Adrenal gland (tissue), 9 donors: ENCODE measurements at regions not wholly inside any gene's neighbourhood (a gene's known extent, or its start where the extent isn't known, plus 50 kb on each side); places are given as distances from the start of the nearest gene placed in this dataset.

ENCODE experiments used
- DNase-seq, 7 donors: peaks; one replicate each; pipeline ENCODE4 v3.0.0-alpha.2; 2019 to 2020
- H3K27ac ChIP-seq, 5 donors: fragments of 200-600 bp; sonication (generic) in 4 of 5; 1 replicate in 3 of 5; 2 replicates in 2 of 5; pipeline versions ENCODE4 v1.5.1 to v1.8.0; 2016 to 2020; ENCODE audit warnings: mild to moderate bottlenecking in 1 of 5
- H3K27me3 ChIP-seq: fragments of 200-600 bp; 2 replicates; pipeline ENCODE4 v1.8.0; 2021
- H3K36me3 ChIP-seq, 2 donors: fragments of 200-600 bp; replicated peaks in 1 of 2; 1 replicate in 1 of 2; 2 replicates in 1 of 2; pipeline versions ENCODE4 v1.5.1 to v1.8.0; 2018 to 2022
- H3K4me1 ChIP-seq, 2 donors: fragments of 200-600 bp; replicated peaks in 1 of 2; 1 replicate in 1 of 2; 2 replicates in 1 of 2; pipeline versions ENCODE4 v1.5.1 to v1.8.0; 2018 to 2021
- H3K4me3 ChIP-seq, 4 donors: fragments of 200-600 bp; sonication (generic) in 3 of 4; one replicate each; pipeline ENCODE4 v1.5.1; 2016 to 2018
- H3K9me3 ChIP-seq, 3 donors: fragments of 200-600 bp; sonication (generic) in 1 of 3; replicated peaks in 1 of 3; 1 replicate in 2 of 3; 2 replicates in 1 of 3; pipeline versions ENCODE4 v1.5.1 to v1.8.0; 2016 to 2021
- CTCF ChIP-seq, 6 experiments: fragments of 450-650 bp in 4 of 6; fragments of 200-600 bp in 2 of 6; sonication (generic) in 1 of 6; IDR thresholded peaks; 1 replicate in 5 of 6; 2 replicates in 1 of 6; pipeline versions ENCODE4 v1.5.1 to v1.8.0; 2016 to 2021; ENCODE audit warnings: antibody characterized with exemption in 6 of 6, mild to moderate bottlenecking in 2 of 6, moderate library complexity in 1 of 6
- POLR2A ChIP-seq, 2 donors: fragments of 450-650 bp; IDR thresholded peaks; one replicate each; pipeline ENCODE4 v1.6.1; 2017; ENCODE audit warnings: antibody characterized with exemption in 2 of 2, mild to moderate bottlenecking in 2 of 2, moderate library complexity in 1 of 2
- WGBS, 4 donors: extraction: QIAGEN DNeasy Blood & Tissue Kit in 2 of 4; methylation state at CpG; one replicate each; pipeline versions ENCODE4 v1.1.5 to v1.1.7; 2013 to 2017; 5-methylcytosine and 5-hydroxymethylcytosine counted together
- intact Hi-C, 2 donors: fragments of 100-400 bp; cut with DNase I; formaldehyde crosslinking; loops; one replicate each; pipeline versions ENCODE4 v1.14.1 to v1.15.0; 2022 to 2023
- donor health status: healthy with polysubstance abuse.
- donor health status: Bipolar disorder and iron deficiency.
- donor health status: DM: yes; HTN: yes; CAD: no.
- donor health status: DM: no; HTN: no; CAD: no.
- donor health status: DM: no; HTN: no; CAD: no.

GRCh38 chr10:124231168-124232155 lies 138.1 kb upstream of the CHST15 start:
- Histone ChIP-seq H3K4me1 (peaks cover 0 to 8% of the 10 kb centered on the region in 2 donors), H3K36me3 (no peaks in the 10 kb centered on the region), H3K27me3 (no peaks in the 10 kb centered on the region), H3K4me3 (no peak overlapping the region), H3K9me3 (no peaks in the 10 kb centered on the region), H3K27ac (no peak overlapping the region)
- peak in 1 of 7 donors; percentile 30 for DNase-seq
- WGBS, 4 donors, result 88 to 93% (median 89%) methylated on average over 7 to 8 of the region's 8 CpGs
- intact Hi-C loops, result no loop called here
- TF ChIP-seq POLR2A (IDR thresholded peaks at IDR 0.05) (no peak), CTCF (IDR thresholded peaks at IDR 0.05) (no peak)

- Histone ChIP-seq H3K36me3 (no peaks in the 10 kb centered on the region), H3K4me3 (no peak overlapping the region), H3K27ac (no peak overlapping the region), H3K27me3 (no peaks in the 10 kb centered on the region), H3K4me1 (peaks cover 0 to 8% of the 10 kb centered on the region in 2 donors), H3K9me3 (no peaks in the 10 kb centered on the region)
- WGBS, 4 donors, result 86 to 93% (median 89%) methylated on average over 11 of the region's 11 CpGs
- intact Hi-C loops, result no loop called here
- no peak for DNase-seq
- TF ChIP-seq POLR2A (IDR thresholded peaks at IDR 0.05) (no peak), CTCF (IDR thresholded peaks at IDR 0.05) (no peak)
These were observed 137.3 kb upstream of the CHST15 start for GRCh38 chr10:124230635-124231167.

- H3K9me3 ChIP-seq, result no peaks in the 10 kb centered on the region
These were observed 136.7 kb upstream of the CHST15 start for GRCh38 chr10:124229989-124230634.

More at GRCh38 chr10:124229989-124230634, 136.7 kb upstream of the CHST15 start:
- intact Hi-C loops, result no loop called here
- Histone ChIP-seq H3K27me3 (no peaks in the 10 kb centered on the region), H3K4me3 (no peak overlapping the region), H3K36me3 (no peaks in the 10 kb centered on the region), H3K27ac (no peak overlapping the region), H3K4me1 (peaks cover 0 to 8% of the 10 kb centered on the region in 2 donors)
- WGBS, 4 donors, result 79 to 85% (median 81%) methylated on average over 15 of the region's 15 CpGs
- TF ChIP-seq CTCF (IDR thresholded peaks at IDR 0.05) (no peak), POLR2A (IDR thresholded peaks at IDR 0.05) (no peak)
- DNase-seq, result no peak
